22Rv1 (cell line): ENCODE measurements at regions not wholly inside any gene's neighbourhood (a gene's known extent, or its start where the extent isn't known, plus 50 kb on each side); places are given as distances from the start of the nearest gene placed in this dataset.

Experiments
- H3K27ac ChIP-seq: fragments of 450-650 bp; 2 replicates; pipeline ENCODE4 v1.5.1; 2017
- ZFX ChIP-seq: fragments of 450-650 bp; IDR thresholded peaks from 2 replicates; pipeline ENCODE4 v1.6.1; 2017; ENCODE audit warnings: antibody characterized with exemption, borderline replicate concordance
- TF ChIP-seq, protein P1 (sequence below): fragments of 450-650 bp; IDR thresholded peaks from 2 replicates; pipeline ENCODE4 v1.5.1; 2017; ENCODE audit warnings: mild to moderate bottlenecking

DNA sequence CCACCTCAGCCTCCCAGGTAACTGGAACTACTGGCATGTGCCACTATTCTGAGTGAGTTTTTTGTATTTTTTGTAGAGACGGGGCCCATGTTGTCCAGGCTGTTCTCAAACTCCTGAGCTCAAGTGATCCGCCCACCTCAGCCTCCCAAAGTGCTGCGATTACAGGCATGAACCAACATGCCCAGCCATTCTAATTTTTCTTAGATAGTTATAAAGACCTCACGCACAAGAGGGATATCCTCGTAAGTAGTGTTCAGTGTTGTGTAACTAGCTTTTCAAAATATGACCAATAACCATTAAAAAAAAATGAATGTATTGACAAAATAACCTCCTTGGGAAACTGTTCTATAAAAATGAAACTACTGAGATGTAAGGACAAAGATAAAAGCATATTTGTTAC lies 90.5 kb upstream of the FERD3L start:
- H3K27ac ChIP-seq: no peak overlapping the region
- TF ChIP-seq, protein P1, sequence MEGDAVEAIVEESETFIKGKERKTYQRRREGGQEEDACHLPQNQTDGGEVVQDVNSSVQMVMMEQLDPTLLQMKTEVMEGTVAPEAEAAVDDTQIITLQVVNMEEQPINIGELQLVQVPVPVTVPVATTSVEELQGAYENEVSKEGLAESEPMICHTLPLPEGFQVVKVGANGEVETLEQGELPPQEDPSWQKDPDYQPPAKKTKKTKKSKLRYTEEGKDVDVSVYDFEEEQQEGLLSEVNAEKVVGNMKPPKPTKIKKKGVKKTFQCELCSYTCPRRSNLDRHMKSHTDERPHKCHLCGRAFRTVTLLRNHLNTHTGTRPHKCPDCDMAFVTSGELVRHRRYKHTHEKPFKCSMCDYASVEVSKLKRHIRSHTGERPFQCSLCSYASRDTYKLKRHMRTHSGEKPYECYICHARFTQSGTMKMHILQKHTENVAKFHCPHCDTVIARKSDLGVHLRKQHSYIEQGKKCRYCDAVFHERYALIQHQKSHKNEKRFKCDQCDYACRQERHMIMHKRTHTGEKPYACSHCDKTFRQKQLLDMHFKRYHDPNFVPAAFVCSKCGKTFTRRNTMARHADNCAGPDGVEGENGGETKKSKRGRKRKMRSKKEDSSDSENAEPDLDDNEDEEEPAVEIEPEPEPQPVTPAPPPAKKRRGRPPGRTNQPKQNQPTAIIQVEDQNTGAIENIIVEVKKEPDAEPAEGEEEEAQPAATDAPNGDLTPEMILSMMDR: no peak
- TF ChIP-seq ZFX: no peak

DNA sequence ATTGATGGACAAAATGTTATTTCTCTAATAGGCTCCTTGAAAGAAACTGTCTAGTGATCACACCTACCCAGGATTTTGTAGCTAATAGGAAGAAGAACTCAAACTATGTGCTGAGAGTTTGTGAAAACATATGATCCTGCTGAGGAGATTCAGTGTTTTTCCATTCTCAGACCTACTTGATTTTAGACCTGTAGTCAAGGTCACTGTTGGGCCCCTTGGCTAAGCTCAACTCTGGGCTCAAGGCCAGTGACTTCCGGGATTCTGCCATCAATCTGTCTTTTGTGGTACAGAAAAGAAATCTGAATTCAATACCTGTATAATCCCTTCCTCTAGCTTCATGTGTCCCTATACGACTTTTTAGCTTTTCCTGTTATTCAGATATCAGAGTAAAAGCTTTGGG lies 79.7 kb upstream of the FERD3L start:
- TF ChIP-seq, protein P1: no peak
- no peak for TF ChIP-seq ZFX
- H3K27ac ChIP-seq: no peak overlapping the region

DNA sequence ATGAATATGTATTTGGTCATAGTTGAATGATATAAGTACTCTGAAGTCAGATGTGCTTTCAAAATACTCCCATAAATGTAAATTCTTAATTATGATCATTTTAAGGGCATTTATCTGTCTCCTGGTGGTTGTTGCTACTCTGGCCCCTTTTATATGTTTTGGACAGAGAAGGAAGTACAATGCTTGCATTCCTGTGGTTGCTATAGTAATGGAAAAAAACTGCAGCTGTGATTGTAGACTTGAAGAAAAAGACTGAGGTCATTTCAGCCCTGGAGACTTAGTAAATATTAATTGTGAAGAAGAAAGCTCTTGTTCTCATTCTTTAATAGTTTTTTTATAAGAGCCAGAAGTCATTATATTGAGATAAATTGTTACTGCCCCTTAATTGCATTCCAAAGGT lies 70.2 kb upstream of the FERD3L start:
- TF ChIP-seq ZFX: no peak
- TF ChIP-seq, protein P1: no peak
- no peak overlapping the region for H3K27ac ChIP-seq

DNA sequence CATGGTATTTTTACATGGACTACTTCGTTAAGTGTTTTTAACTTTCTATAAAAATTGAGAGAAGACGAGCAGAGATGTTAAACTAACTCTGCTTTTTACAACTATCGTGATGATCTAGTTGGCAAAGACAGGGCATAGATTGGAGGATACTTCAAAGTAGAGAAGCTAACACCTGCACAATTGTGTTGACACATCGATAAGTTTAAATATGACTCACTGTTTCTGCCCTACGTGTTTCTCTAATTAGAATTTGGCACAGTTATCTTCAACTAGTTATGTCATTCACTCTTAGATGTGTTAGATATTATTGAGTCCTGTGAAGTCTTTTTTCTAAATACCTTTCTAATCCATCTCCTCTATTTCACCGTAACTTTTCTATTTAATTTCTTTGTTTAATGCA lies 68.5 kb upstream of the FERD3L start:
- no peak overlapping the region for H3K27ac ChIP-seq
- TF ChIP-seq ZFX: no peak
- TF ChIP-seq, protein P1: no peak

DNA sequence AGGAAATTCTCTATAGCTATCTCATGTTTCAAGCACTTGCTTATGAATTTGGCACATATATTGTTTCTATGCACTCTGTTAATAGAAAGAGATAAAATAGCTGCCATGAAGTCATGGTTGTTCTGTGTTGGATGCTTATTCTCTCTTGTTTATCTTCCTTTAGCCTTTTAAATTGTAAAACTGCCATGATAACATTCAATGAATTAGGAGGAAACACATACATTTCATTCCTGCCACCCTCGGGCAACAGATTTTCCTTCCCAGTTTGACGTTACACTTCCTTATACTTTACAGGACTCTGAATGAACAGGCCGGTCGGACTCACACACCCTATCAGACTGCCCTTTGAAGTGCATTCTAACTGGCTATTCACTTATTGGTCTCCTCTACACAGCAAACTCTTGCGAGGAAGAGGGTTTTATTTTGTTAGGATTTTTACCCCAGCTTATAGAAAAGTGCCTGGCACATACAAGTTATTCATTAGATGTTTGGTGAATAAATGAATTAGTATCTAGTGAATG lies 65.7 kb upstream of the FERD3L start:
- H3K27ac ChIP-seq: 0 out of 2 replicates have a peak overlapping the region, but pooled peaks have one; percentile 5

DNA sequence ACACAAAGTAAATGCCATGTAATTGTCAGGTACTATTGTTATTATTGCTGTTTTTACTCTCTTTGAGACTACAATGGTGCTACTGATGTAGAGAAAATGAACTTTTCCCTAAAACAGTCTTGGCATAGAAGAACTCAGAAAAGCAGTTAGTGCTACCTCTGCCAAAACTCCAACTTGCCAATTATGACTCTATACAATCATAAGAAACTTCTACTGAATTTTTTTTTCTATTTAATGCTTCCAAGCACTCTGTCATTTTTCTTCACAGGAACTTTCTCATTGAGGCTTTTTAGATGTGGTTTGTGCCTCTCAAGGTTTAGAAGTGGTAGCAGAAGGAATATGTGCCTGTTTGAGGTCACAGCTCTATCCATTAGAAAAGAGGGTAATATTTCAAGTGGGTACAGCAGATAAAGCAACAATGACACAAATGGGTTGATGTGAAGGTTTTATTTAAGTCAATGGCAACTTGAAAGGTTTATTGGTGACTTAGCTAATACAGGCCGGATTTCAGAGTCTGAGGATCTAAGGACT lies 64.0 kb upstream of the FERD3L start:
- TF ChIP-seq ZFX: no peak
- TF ChIP-seq, protein P1: no peak
- no peak overlapping the region for H3K27ac ChIP-seq

More for the DNA sequence above, 65.7 kb upstream of the FERD3L start:
- TF ChIP-seq, protein P1: no peak
- TF ChIP-seq ZFX: no peak

DNA sequence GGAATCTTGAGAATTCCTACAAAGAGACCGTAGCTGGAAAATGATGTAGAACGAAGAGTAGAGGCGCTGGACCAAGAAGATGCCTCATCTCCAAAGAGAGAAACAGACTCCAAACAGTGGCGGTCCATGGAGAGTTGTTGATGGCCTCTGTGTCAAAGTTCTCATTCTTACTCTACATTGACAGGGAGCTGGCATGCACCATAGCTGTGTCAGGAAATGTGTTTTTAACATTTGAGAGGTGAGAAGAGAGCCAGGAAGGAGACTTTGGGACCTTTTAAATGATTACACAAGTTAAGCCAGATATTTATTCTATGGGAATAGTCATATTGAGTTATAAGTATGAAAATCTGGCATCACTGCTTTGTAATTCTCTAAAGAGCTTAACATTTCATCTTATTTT lies 61.5 kb upstream of the FERD3L start:
- H3K27ac ChIP-seq: no peak overlapping the region
- no peak for TF ChIP-seq ZFX
- TF ChIP-seq, protein P1: no peak
